GM18861 (cell line): ENCODE measurements at regions not wholly inside any gene's neighbourhood (a gene's known extent, or its start where the extent isn't known, plus 50 kb on each side); places are given as distances from the start of the nearest gene placed in this dataset.
A peak's percentile ranks its signal among the peaks of the same experiment; 100 is the strongest.

ENCODE experiments used
- ATAC-seq: cut with Tn5 transposase; IDR thresholded peaks from one replicate; pipeline ENCODE4 v1.9.1; 2021; ENCODE audit not compliant: unreplicated experiment

DNA sequence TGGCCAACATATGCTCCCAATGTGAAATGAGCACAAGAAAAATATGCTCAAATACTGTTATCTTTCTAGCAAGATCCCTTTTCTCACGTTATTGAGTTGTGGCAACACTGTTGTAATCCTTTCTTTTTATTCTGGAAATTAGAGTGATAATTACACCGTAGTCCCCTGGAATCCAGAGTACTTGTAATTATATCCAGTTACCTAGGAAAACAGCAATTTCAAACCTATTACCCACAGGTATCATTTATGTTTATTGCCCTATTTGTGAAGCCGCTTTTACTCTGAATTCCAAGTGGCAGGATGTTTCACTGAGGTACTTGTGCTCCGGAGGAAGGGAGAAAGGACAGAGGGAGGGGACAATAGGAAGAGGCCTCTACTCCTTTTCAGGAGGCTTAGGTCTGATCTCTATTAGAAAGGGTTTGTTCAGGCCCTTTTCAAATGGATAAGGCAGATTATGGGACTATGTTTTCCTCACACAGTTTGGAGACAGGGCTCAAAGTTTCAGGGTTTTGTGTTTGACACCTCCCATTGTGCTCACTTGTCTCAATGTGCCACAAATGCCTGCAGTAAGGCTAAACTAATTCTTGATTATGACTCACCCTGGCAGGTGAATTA lies 646.6 kb downstream of the TUSC7 start:
- ATAC-seq, result no peak

DNA sequence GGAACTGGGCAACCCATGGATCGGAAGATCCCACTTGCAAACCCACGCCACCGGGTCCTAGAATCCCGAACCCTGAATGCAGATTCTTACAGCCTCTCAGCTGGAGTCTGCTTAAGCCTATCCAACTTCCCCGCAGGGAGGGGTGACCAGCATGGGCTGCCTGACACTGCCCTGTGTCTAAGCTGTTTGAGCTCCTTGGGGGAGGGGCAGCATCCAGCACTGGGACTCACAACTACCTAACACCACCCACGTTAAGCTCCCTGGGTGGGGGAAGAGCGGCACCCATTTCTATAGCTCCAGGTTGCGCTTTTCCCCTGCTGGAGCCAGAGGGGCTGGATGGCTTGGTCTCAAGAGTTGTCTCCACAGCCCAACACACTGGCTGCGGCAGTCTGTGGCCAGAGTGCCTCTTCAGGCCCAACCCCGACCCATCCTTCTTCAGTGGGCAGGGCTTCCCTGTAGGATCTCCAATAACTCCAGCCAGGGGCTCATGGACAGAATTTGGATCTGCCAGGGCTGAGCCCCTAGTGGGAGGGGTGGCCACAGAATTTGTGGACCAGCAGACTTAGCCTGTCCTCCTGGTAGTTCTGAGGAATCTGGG lies 649.2 kb downstream of the TUSC7 start:
- no peak for ATAC-seq

DNA sequence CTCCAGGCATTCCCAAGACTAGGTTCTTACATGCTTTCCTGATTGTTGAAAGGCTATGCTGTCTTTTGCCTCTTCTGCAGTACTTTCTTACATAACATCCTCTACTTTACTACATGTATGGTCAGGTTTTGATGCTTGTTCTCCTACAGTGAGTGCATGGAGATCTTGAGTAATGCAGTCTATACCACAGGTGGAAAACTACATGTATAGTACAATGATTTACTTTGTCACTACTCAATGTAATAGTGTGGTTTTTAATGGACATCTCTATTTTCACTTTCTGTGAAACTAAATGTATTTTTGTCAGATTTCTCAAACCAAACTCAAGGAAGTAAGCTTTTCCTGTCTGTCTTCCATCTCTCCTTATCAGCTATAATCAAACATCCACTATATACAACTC lies 657.0 kb downstream of the TUSC7 start:
- ATAC-seq, result peak; percentile 71

DNA sequence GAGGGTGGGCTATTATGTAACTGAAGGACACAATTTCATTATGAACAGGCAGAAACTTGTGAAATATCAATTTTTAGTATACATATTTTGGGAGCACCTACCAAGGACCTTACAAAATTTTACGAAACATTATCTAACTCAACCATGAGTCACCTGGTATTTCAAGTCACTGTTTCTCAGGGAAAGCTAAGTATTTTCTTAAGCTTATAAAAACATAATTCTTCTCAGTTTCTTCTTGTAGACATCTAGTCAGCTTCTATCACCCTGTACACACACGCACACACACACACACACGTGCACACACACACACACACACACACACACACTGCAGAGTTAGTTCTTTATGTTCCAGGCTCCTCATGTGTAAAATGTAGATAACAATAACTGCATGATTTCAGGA lies 658.3 kb downstream of the TUSC7 start:
- no peak for ATAC-seq

DNA sequence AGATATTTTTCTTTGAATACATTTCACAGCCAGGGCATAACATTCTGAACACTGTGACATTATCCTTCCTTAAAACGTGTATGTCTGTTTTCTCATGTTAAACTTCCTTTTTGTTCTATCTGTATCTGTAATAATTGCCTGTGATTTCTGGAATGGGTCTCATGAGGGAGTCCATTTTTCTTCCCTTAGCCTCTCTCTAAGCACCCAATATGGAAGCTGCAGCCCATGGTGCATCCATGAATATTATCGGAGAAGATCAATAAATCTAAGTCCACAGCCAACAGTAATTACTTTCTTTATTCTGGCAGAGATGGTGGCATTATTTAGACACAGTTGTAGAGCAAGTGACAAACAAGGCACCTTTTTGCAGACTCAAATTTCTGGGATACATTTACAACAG lies 671.1 kb downstream of the TUSC7 start:
- ATAC-seq, result no peak

DNA sequence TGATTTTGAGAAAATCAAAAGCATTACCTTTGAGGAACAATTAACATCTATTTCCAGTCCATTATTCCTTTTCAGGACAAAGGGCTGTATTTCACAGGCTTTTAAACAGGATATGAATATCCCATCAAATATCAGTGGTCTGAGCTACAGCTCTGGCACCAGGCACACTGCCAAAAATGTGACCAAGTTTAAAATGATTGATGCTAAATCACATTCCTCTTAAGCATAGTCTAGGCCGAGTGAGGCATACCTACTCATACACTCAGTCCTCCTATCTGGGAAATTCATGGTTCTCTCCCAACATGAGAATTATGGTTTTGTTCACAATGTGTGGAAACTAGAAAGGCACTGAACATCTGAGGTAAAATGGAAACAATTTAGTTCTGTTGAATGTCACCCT lies 683.5 kb downstream of the TUSC7 start:
- no peak for ATAC-seq

DNA sequence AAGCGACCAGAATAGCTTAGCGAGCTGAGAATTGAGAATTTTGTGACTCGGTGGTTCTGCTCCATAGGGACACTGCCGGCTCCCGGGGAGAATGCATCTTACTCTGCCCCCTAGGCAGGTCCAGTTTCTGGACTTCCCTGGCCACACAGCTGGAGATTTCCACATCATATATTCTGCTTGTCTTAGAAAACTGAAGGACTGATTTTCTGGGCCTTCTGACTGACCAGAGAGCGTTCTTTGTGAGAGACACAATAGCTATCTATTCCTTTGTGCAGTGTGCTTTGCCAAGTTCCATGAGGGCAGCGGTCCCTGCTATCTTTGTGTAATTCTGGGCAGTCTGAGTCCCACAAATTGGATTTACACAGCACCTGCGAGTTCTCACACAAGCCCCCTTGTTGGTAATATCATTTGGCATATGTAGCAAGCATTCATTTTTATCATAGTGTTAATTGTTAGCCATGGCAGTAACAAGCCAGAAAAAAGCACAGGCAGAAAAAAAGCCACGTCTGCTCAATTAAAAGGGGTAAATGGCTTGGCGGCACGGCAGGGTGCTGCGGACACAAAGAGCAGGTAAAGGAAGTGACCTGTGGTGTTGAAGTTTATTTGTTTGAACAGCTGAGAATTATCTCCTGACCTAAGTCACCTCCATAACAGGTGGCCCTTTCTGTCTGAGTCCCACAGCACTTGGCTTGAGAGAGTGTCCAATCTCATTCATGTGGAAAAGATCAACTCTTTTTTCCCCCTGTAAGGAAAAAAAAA lies 688.7 kb downstream of the TUSC7 start:
- ATAC-seq, result no peak

DNA sequence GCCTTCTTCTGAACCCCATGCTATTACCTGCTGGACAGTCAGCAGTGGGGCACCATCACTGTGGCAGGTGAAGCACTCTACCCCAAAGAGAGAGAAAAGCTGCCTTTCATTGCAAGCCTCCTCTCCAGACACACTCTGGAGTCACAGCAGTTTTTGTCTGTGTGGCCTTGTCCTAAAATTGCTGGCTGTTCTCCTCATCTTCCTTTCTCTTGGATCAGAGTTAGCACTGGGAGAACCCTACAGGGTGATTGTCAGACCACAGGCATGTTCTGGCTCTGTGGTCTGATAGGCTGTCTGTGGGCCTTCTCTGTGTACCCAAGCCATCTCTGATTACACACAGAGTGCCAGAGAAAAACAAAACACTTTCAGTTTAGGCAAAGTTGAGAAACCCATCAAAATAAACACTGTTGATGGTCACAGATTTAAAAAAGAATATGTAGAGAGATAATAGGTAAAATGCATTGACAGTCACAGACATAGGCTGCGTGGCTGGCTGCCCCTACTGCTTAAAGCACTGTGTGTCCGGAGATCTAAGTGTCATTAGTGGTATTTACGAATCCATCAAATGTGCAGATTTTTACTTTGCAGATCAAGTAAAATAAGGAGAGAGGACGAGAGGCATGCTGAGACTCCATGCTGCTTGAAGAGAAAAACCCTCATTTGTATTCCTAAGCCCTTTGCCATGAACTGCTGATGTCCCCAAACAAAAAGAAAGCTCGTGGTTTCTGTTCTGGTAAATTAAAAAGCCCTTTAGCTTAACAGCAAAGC lies 689.9 kb downstream of the TUSC7 start:
- no peak for ATAC-seq

DNA sequence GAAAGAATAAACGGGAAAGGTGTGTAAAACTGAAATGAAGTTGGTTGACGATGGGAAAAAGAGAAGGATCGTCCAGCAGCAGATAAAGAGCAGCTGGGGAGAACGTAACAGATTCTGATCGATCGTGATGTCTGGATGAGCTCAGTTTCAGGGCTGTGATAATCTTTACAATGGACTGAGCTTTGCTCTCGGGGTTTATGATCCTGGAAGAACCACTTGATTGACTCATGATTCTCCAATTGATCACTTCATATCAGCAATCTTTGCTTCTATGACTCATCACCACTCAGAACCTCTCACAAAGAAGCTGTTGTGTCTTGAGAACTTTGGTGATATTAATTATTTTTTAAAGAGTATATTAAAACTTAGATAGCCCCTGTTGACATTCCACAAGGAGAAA lies 690.7 kb downstream of the TUSC7 start:
- ATAC-seq, result no peak

DNA sequence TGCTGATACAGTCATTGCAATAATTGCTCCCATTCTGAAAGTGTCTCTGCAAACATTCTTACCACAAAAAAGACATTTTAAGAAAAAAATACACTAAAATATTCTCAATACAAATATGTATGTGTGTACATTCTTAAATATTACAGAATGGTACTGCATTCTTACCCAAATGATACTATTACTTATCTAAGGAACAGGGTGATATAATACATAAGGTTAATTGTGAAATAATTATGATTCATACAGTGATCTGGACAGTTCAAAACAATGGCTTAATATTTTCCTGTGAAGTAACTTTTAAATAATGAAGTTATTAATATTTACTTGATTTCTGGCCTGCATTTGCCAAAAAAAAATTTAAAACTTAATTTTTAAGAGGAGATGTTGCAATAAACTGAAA lies 694.6 kb downstream of the TUSC7 start:
- ATAC-seq, result no peak

DNA sequence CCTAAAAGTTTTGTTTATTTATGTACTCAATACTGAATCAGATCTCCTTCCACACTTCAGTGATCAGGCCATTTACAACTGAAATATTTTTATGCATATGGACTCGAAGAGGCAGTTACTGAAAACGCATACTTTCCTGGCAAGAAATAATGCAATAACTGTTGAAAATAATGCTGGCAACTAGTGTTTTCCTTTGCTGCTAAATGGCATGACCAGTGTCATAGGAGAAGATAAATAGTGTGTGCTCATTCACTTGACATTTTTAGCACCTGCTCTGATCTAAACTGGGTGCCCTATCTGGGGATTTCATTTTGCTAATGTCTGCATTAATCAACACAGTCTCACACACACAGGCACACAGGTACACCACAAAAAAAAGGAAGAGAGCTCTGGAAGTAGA lies 695.2 kb downstream of the TUSC7 start:
- no peak for ATAC-seq

DNA sequence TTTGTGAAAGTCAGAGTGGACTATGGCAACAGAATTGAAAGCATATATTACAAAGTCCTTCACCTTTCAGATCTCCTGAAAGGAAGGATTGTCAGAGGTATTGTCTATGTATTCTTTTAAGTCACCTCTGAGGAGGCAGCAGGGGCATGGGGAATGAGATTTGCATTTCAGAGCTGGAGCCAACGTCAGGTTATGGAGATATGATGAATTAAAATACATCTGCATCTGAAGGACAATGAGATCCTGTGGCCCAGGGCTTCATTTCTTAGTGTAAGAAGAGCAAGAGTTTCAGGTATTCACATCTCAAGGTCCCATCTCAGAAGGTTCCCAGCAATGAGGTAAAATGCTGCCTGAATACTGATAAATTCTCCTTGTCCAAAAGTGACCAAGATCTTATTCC lies 695.8 kb downstream of the TUSC7 start:
- no peak for ATAC-seq

DNA sequence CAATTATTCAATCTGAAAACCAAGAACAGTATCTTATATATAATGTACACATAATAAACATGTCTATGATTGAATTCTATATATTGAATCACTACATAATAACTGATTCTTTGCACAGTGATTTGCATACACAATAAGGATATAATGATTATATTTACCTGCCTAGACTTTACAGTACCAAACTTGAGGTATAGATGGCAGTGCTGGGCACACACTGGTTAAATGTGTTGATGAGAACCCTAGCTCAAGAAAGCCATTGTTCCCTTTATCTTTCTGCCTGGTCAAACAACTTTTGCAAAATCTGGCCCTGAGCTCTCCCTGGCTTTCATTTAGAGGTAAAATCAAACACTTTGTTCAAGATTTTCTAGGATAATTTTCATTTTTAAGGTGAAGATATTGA lies 697.7 kb downstream of the TUSC7 start:
- peak; percentile 77 for ATAC-seq

DNA sequence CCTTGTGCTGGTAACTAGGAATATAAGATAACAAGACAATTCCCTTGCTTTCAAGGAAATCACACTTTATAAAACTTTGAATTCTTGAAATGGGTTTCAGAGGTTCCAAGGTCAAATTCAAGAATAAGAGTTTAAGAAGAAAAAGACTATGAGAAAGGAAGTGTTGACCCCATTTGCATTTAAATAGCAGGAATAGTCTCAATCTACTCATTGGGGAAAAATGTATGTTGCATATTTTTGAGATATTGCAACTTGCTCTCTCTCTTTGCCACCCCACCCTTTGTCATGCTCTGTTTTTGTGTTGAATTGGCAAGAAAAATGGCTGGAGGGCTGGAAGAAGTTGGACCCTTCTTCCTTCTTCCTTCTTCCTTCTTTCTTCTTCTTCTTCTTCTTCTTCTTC lies 699.2 kb downstream of the TUSC7 start:
- ATAC-seq, result no peak

DNA sequence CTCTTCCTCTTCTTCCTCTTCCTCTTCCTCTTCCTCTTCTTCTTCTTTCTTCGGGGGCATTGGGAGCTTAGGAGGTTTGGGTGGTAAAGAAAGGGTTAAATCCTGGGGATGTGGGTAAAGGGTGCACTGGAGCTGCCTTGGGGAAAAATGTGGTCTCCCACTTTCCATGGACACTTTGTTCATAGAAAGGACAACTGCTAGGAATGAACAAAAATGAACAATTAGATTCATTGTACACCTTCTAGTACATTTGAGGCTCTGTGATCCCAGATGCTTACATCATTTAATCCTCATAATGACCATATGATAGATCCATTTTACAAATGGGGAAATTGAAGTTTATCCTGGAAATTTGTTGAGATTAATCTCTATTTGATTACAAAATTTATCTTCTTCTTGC lies 699.7 kb downstream of the TUSC7 start:
- ATAC-seq, result no peak

DNA sequence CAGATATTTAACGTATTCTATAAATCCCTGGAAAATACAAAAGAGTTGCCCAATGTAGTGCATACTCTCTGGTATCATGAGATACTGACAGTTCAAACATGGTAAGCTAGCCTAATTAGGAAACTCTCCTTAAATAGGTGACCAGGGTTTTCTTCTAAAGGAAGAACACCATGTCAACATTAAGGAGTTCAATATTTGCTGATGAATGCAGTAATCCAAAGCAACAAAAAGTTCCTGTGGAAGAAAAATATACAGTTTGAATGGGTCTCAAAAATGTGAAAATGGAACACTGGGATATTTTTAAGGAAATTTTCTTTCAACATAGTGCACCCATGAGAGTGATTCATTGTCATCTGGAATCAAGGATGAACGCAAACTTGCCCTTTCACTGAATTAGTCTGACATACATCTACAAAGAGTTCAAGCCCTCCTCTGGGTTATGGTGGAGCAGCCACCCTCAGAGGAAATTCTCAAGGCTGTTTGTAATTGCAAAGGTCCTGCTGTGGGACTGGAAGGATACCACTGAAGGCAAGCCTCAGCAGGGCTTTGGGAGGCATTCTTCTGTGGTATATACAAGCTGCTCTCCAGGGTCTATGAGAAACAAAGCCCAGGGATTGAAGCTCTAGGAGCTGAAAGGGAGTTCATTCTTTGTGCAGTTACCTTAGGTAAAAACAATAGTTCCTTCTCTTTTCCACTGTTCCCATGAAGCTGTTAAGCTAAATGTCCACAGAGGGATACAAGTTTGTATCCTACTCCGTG lies 700.3 kb downstream of the TUSC7 start:
- no peak for ATAC-seq

DNA sequence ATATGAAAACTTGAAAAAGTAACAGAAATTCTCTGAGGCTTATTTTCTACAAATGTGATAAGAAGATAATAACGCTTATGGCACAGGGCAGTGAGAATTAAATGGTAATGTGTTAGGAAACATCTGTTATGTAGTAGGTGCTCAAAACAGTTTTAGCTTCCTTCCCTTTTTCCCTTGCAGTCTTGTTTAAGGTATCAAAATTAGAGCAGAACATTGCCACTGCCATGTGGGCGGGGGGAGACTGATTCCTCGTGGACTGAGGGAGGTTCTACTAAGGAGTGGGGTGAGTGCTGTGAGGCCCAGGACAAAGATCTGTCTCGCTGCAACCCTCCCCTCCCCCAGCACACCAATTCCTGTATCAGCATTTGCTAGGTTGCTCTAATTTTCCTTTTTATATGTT lies 702.4 kb downstream of the TUSC7 start:
- ATAC-seq, result no peak

DNA sequence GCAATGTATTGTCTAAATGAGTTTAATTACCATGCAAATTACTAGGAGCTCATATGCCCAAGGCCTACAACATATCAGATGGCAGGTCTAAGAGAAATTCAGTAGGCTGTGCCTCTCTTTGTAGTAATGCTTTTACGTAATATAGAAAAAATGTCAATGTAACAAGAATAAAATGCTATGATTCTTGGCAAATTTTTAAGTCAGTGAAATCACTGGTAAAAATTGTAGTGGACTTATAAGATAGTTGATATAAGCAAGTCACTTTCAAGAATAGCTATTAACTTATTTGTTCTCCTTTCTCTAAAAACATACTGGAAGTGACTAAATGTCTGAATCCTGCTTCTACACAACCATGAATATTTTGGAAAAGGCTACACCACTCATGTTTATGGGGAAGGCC lies 707.8 kb downstream of the TUSC7 start:
- ATAC-seq, result no peak

DNA sequence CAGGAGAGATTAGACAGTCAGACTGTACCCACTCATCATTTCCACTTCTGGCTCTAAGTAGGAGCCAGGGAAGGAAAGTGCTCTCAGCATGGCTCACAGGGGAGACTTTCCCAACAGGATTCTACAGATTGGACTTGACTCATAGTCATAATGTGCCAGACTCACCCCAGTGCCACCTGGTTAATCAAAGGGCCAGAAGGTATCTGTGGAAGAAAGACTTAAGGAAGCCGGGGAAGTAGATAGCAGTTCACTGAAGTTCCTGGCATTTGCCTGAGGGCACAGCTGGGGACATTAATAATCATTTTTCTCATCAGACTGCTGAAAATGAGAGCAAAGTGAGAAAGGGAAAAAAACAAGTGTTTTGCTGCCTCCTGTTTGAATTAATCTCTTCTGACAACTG lies 717.5 kb downstream of the TUSC7 start:
- no peak for ATAC-seq

DNA sequence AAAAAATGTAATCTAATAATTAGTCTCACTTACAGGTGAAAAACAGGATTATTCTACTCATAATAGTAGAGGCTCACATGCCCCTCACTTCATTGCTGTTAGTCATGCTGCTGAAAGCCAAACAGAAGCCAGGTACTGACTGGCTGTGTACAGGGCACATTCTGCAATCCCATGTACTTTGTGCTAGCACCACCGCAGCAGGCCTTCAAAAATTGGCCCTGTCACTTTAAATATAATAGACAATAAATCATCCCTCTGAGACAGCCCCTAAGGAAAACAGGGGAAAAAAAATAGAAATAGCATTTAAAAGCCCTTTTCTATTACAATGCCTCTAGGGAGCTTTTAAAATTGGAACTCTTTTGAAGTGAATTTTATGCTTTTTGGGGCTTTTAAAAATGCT lies 723.8 kb downstream of the TUSC7 start:
- no peak for ATAC-seq
